ENCODE measurements at regions not wholly inside any gene's neighbourhood (a gene's known extent, or its start where the extent isn't known, plus 50 kb on each side); places are given as distances from the start of the nearest gene placed in this dataset.

GRCh38 chr4:129193357-129194100 lies 97.6 kb downstream of the C4orf33 start (continued):
- TF ChIP-seq GABPB1 (CRISPR knock-in tag; IDR thresholded peaks at IDR 0.05) = no peak
- TF ChIP-seq, protein P1, sequence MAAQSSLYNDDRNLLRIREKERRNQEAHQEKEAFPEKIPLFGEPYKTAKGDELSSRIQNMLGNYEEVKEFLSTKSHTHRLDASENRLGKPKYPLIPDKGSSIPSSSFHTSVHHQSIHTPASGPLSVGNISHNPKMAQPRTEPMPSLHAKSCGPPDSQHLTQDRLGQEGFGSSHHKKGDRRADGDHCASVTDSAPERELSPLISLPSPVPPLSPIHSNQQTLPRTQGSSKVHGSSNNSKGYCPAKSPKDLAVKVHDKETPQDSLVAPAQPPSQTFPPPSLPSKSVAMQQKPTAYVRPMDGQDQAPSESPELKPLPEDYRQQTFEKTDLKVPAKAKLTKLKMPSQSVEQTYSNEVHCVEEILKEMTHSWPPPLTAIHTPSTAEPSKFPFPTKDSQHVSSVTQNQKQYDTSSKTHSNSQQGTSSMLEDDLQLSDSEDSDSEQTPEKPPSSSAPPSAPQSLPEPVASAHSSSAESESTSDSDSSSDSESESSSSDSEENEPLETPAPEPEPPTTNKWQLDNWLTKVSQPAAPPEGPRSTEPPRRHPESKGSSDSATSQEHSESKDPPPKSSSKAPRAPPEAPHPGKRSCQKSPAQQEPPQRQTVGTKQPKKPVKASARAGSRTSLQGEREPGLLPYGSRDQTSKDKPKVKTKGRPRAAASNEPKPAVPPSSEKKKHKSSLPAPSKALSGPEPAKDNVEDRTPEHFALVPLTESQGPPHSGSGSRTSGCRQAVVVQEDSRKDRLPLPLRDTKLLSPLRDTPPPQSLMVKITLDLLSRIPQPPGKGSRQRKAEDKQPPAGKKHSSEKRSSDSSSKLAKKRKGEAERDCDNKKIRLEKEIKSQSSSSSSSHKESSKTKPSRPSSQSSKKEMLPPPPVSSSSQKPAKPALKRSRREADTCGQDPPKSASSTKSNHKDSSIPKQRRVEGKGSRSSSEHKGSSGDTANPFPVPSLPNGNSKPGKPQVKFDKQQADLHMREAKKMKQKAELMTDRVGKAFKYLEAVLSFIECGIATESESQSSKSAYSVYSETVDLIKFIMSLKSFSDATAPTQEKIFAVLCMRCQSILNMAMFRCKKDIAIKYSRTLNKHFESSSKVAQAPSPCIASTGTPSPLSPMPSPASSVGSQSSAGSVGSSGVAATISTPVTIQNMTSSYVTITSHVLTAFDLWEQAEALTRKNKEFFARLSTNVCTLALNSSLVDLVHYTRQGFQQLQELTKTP (IDR thresholded peaks at IDR 0.05; ENCODE audit: low read depth in 1 of 2, partially characterized antibody in 2 of 2) = no peak
- no peak for TF ChIP-seq VEZF1 (CRISPR knock-in tag; IDR thresholded peaks at IDR 0.05)

DNA sequence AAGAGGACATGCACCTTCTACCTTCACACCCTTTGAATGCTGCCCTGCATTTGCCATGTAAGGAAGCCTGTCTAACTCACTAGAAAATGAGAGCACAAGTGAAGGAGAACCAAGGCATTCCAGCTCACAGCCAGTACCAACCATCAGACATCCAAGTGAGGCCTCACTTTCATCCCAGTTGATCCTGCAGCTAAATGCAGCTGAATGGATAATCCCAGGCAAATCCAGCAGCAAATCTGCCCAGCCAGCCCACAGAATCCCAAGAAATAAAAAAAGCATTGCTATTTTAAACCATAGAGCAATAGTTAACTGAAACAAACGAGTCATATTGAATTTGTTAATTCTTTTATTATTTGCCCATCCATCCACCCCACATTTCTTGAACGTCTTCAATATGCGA lies 112.5 kb downstream of the C4orf33 start:
- ATAC-seq (no peak), FAIRE-seq (no peak), DNase-seq (ENCODE audit: extremely low read depth in 1 of 4, low spot score in 3 of 4) (no peak)
- H2AFZ ChIP-seq (ENCODE audit: low read depth, low read length) = no peak overlapping the region
- CTCF ChIA-PET (ENCODE audit: low intra/inter-chr PET ratio) = no interaction called here
- no peaks in the 10 kb centered on the region for H3K9me1 ChIP-seq (ENCODE audit: control insufficient read depth, insufficient read depth, low read length)
- in situ Hi-C loops (cut with MboI) = no loop called here
- no peak overlapping the region for H3K27ac ChIP-seq (ENCODE audit: extremely low read depth, low read depth, low read length)
- H4K20me1 ChIP-seq (replicated peaks; ENCODE audit: control insufficient read depth, insufficient read depth, low read length) = no peaks in the 10 kb centered on the region
- intact Hi-C loops (cut with micrococcal nuclease) = no loop called here
- no peaks in the 10 kb centered on the region for H3K79me2 ChIP-seq (ENCODE audit: control insufficient read depth, insufficient read depth, low read length)
- no TSS peak for BruUV-seq (replicated peaks)
- 0% methylated on average over 3 of the region's 3 CpGs for WGBS (ENCODE audit: insufficient coverage, low coverage, missing lambda C conversion rate)
- H3K4me3 ChIP-seq = no peak overlapping the region
- POLR2A ChIA-PET = no interaction called here
- no peak overlapping the region for H3K4me2 ChIP-seq (ENCODE audit: insufficient read depth, low read length)
- no peaks in the 10 kb centered on the region for H3K27me3 ChIP-seq (ENCODE audit: control insufficient read depth in 2 of 2, insufficient read depth in 2 of 2, low read length in 2 of 2)
- H3K9ac ChIP-seq (ENCODE audit: insufficient read depth in 1 of 2, low read depth in 2 of 2, low read length in 2 of 2) = no peak overlapping the region
- TF ChIP-seq PHB (CRISPR knock-in tag; IDR thresholded peaks at IDR 0.05) (no peak), PHTF2 (CRISPR knock-in tag; IDR thresholded peaks at IDR 0.05) (no peak), USF1 (CRISPR knock-in tag; IDR thresholded peaks at IDR 0.05) (no peak)
- H3K4me1 ChIP-seq (replicated peaks in 1 of 2; ENCODE audit: control insufficient read depth in 2 of 2, insufficient read depth in 2 of 2, low read length in 2 of 2) = no peaks in the 10 kb centered on the region
- H3K9me3 ChIP-seq (replicated peaks; ENCODE audit: control insufficient read depth, insufficient read depth, low read depth, low read length) = no peaks in the 10 kb centered on the region
- H3K36me3 ChIP-seq (ENCODE audit: control insufficient read depth, insufficient read depth, low read length) = no peaks in the 10 kb centered on the region
